ENCODE measurements at regions not wholly inside any gene's neighbourhood (a gene's known extent, or its start where the extent isn't known, plus 50 kb on each side); places are given as distances from the start of the nearest gene placed in this dataset.
"Not testable (repeated sequence)": the region's sequence is repeated elsewhere in the genome, so short reads cannot be mapped to it uniquely, and the experiment has no call there.

- no peak for DNase-seq
- no peaks in the 10 kb centered on the region for H3K36me3 ChIP-seq
- H3K4me1 ChIP-seq, result no peaks in the 10 kb centered on the region
- WGBS, 2 donors, result 86 to 91% methylated on average over 5 of the region's 5 CpGs
- no peaks in the 10 kb centered on the region for H3K27me3 ChIP-seq
- TF ChIP-seq POLR2AphosphoS5 (IDR thresholded peaks at IDR 0.05) (no peak), CTCF (IDR thresholded peaks at IDR 0.05) (no peak), POLR2A (IDR thresholded peaks at IDR 0.05) (no peak), EP300 (IDR thresholded peaks at IDR 0.05) (no peak)
- peaks cover 0 to 13% (median 0%) of the 10 kb centered on the region in 4 donors for H3K9me3 ChIP-seq
- intact Hi-C loops (cut with DNase I), result no loop called here
- H3K27ac ChIP-seq, result no peak overlapping the region
- no peak overlapping the region for H3K4me3 ChIP-seq
Measured at GRCh38 chr7:68087401-68087800, 1090.8 kb downstream of the TYW1 start.

GRCh38 chr7:68088879-68089278, 1092.2 kb downstream of the TYW1 start:
- no peak for TF ChIP-seq POLR2AphosphoS5 (IDR thresholded peaks at IDR 0.05)
- no peak for TF ChIP-seq POLR2A (IDR thresholded peaks at IDR 0.05)
- no peak for TF ChIP-seq CTCF (IDR thresholded peaks at IDR 0.05)
- no peak for TF ChIP-seq EP300 (IDR thresholded peaks at IDR 0.05)
- DNase-seq, result no peak
- Histone ChIP-seq H3K27ac (no peak overlapping the region), H3K4me3 (no peak overlapping the region), H3K36me3 (no peaks in the 10 kb centered on the region), H3K9me3 (peaks cover 0 to 13% (median 0%) of the 10 kb centered on the region in 4 donors), H3K4me1 (no peaks in the 10 kb centered on the region), H3K27me3 (no peaks in the 10 kb centered on the region)
- intact Hi-C loops (cut with DNase I), result no loop called here
- WGBS, 2 donors, result 86 to 94% methylated on average over 1 of the region's 1 CpG

- H3K36me3 ChIP-seq; H3K27ac ChIP-seq; H3K4me1 ChIP-seq; H3K27me3 ChIP-seq; DNase-seq; intact Hi-C loops (cut with DNase I); H3K4me3 ChIP-seq: not testable (repeated sequence)
- H3K9me3 ChIP-seq, result peaks cover 0 to 13% (median 0%) of the 10 kb centered on the region in 4 donors
- 88 to 91% methylated on average over 18 of the region's 19 CpGs for WGBS, 2 donors
Measured at GRCh38 chr7:68090256-68090655, 1093.6 kb downstream of the TYW1 start.

GRCh38 chr7:68103319-68103718, 1106.7 kb downstream of the TYW1 start:
- intact Hi-C loops (cut with DNase I), result no loop called here
- Histone ChIP-seq H3K27ac (no peak overlapping the region), H3K36me3 (no peaks in the 10 kb centered on the region), H3K4me1 (no peaks in the 10 kb centered on the region), H3K4me3 (no peak overlapping the region), H3K9me3 (no peaks in the 10 kb centered on the region), H3K27me3 (no peaks in the 10 kb centered on the region)
- no peak for DNase-seq
- TF ChIP-seq EP300 (IDR thresholded peaks at IDR 0.05), result no peak
- TF ChIP-seq POLR2AphosphoS5 (IDR thresholded peaks at IDR 0.05), result no peak
- no peak for TF ChIP-seq CTCF (IDR thresholded peaks at IDR 0.05)
- no peak for TF ChIP-seq POLR2A (IDR thresholded peaks at IDR 0.05)
- 87 to 93% methylated on average over 1 of the region's 1 CpG for WGBS, 2 donors

GRCh38 chr7:68107261-68107660, 1110.6 kb downstream of the TYW1 start:
- Histone ChIP-seq H3K4me1 (no peaks in the 10 kb centered on the region), H3K9me3 (no peaks in the 10 kb centered on the region), H3K27ac (no peak overlapping the region), H3K36me3 (no peaks in the 10 kb centered on the region), H3K4me3 (no peak overlapping the region), H3K27me3 (no peaks in the 10 kb centered on the region)
- DNase-seq, result no peak
- 59 to 66% methylated on average over 11 of the region's 11 CpGs for whole genome bisulfite sequencing, 2 donors
- intact Hi-C loops (cut with DNase I), result no loop called here
- no peak for TF ChIP-seq POLR2A (IDR thresholded peaks at IDR 0.05)
- TF ChIP-seq EP300 (IDR thresholded peaks at IDR 0.05), result no peak
- TF ChIP-seq CTCF (IDR thresholded peaks at IDR 0.05), result no peak
- no peak for TF ChIP-seq POLR2AphosphoS5 (IDR thresholded peaks at IDR 0.05)
